CD4-positive, alpha-beta T cell treated with Interleukin-4 for 1 hour (primary cell): ENCODE measurements at regions not wholly inside any gene's neighbourhood (a gene's known extent, or its start where the extent isn't known, plus 50 kb on each side); places are given as distances from the start of the nearest gene placed in this dataset.
"Not testable (repeated sequence)": the region's sequence is repeated elsewhere in the genome, so short reads cannot be mapped to it uniquely, and the experiment has no call there.

Experiments
- DNase-seq, 2 donors: peaks; one replicate each; pipeline ENCODE4 v3.0.0-alpha.2; 2020 to 2022

GRCh38 chr11:69952229-69952975 is 125.7 kb upstream of the ANO1 start:
- not testable (repeated sequence) for DNase-seq

- no peak for DNase-seq
These were observed 124.8 kb upstream of the ANO1 start for GRCh38 chr11:69953356-69953755.

GRCh38 chr11:69954756-69955155 is 123.4 kb upstream of the ANO1 start:
- DNase-seq: no peak

GRCh38 chr11:69956669-69957190 is 121.4 kb upstream of the ANO1 start:
- no peak for DNase-seq

GRCh38 chr11:69957849-69958248 is 120.3 kb upstream of the ANO1 start:
- DNase-seq: no peak

- DNase-seq: no peak
These were observed 119.8 kb upstream of the ANO1 start for GRCh38 chr11:69958308-69958707.

- no peak for DNase-seq
These were observed 118.7 kb upstream of the ANO1 start for GRCh38 chr11:69959461-69959860.

- no peak for DNase-seq
These were observed 116.4 kb upstream of the ANO1 start for GRCh38 chr11:69961738-69962137.

GRCh38 chr11:69962152-69962551 is 116.0 kb upstream of the ANO1 start:
- no peak for DNase-seq

- DNase-seq: no peak
These were observed 114.4 kb upstream of the ANO1 start for GRCh38 chr11:69963533-69964246.

- no peak for DNase-seq
These were observed 113.9 kb upstream of the ANO1 start for GRCh38 chr11:69964247-69964643.

GRCh38 chr11:69965821-69966582 is 112.1 kb upstream of the ANO1 start:
- no peak for DNase-seq

GRCh38 chr11:69966583-69966835 is 111.6 kb upstream of the ANO1 start:
- DNase-seq: no peak

GRCh38 chr11:69966910-69967483 is 111.1 kb upstream of the ANO1 start:
- no peak for DNase-seq

GRCh38 chr11:69967484-69967883 is 110.6 kb upstream of the ANO1 start:
- no peak for DNase-seq

- DNase-seq: no peak
These were observed 109.4 kb upstream of the ANO1 start for GRCh38 chr11:69968396-69969347.

GRCh38 chr11:69969890-69970784 is 108.0 kb upstream of the ANO1 start:
- DNase-seq: peak; percentile 1 to 19

- no peak for DNase-seq
These were observed 107.2 kb upstream of the ANO1 start for GRCh38 chr11:69970785-69971535.

GRCh38 chr11:69971741-69972140 is 106.4 kb upstream of the ANO1 start:
- DNase-seq: peak; percentile 15 to 26

GRCh38 chr11:69972351-69972802 is 105.7 kb upstream of the ANO1 start:
- peak; percentile 39 to 73 for DNase-seq
